Kidney (tissue), 13 donors: ENCODE measurements at regions not wholly inside any gene's neighbourhood (a gene's known extent, or its start where the extent isn't known, plus 50 kb on each side); places are given as distances from the start of the nearest gene placed in this dataset.
"Not testable (repeated sequence)": the region's sequence is repeated elsewhere in the genome, so short reads cannot be mapped to it uniquely, and the experiment has no call there.

Experiments
- DNase-seq, 5 donors: peaks; one replicate each; pipeline ENCODE4 v3.0.0-alpha.2; 2013 to 2020
- FAIRE-seq: peaks from 2 replicates; lab custom pipeline; 2012; peaks lifted over from hg19 to GRCh38; lab: Jason Lieb, UNC
- H3K27ac ChIP-seq, 2 donors: one replicate each; pipeline ENCODE4 v1.7.0; 2013; ENCODE audit warnings: low read depth in 2 of 2, low read length in 2 of 2, inconsistent platforms in 1 of 2
- H3K27me3 ChIP-seq: one replicate; pipeline ENCODE4 v1.7.1; 2013; ENCODE audit warnings: low read length, inconsistent platforms; ENCODE audit not compliant: control insufficient read depth, insufficient read depth
- H3K36me3 ChIP-seq, 3 donors: one replicate each; pipeline versions ENCODE4 v1.7.0 to v1.7.1; 2013; ENCODE audit warnings: low read length in 3 of 3, control low read depth in 1 of 3, inconsistent platforms in 1 of 3; ENCODE audit not compliant: insufficient read depth in 3 of 3, control insufficient read depth in 2 of 3
- H3K4me1 ChIP-seq, 3 donors: one replicate each; pipeline versions ENCODE4 v1.7.0 to v1.7.1; 2013; ENCODE audit warnings: low read length in 3 of 3, inconsistent platforms in 1 of 3, low read depth in 1 of 3; ENCODE audit not compliant: control insufficient read depth in 2 of 3, insufficient read depth in 2 of 3
- H3K4me3 ChIP-seq, 3 donors: one replicate each; pipeline versions ENCODE4 v1.7.0 to v1.8.1; 2013; ENCODE audit warnings: low read length in 3 of 3, control low read depth in 1 of 3, inconsistent platforms in 1 of 3
- H3K9ac ChIP-seq, 3 donors: one replicate each; pipeline versions ENCODE4 v1.7.0 to v1.7.1; 2013; ENCODE audit warnings: low read length in 3 of 3, control low read depth in 1 of 3, inconsistent platforms in 1 of 3
- H3K9me3 ChIP-seq, 3 donors: one replicate each; pipeline versions ENCODE4 v1.7.0 to v1.7.1; 2013; ENCODE audit warnings: low read length in 3 of 3, control low read depth in 1 of 3, inconsistent platforms in 1 of 3; ENCODE audit not compliant: control insufficient read depth in 2 of 3, insufficient read depth in 1 of 3
- intact Hi-C: fragments of 100-400 bp; cut with DNase I; formaldehyde crosslinking; loops from one replicate; pipeline ENCODE4 v1.11.1; 2022
- TF ChIP-seq, protein P1 (sequence below): IDR thresholded peaks from 3 replicates; pipeline ENCODE4 v1.5.1; 2012; ENCODE audit warnings: mild to moderate bottlenecking, moderate library complexity, borderline replicate concordance; ENCODE audit not compliant: insufficient read depth; ENCODE audit errors: extremely low read depth
- donor health status: control.
- donor health status: control.
- donor health status: control.
- donor health status: control.
- donor health status: control.
- donor health status: DM: yes; HTN: yes; CAD: no.
- donor health status: Normal renal cell carcinoma (clear cell type).

DNA sequence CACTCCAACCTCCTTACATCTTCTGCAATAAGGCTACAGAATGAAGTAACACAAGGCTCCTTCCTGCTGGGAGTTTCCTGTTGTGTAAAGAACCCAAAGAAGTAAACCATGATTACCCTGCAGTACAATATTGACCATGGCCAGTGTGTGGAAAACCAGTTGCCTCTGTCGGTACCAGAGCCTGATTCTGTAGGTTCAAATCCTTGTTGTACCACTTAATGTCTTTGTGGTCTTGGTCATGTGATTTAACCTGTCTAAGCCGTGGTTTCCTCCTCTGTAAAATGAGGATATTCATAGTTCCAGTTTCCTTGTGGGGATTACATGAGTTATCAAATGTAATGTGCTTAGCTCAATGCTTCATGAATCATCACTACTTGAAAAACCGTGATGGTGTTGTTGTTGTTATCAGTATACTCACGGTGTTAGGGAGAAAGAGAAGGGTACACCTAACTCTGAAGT is 60.3 kb upstream of the PRELID3B start:
- Histone ChIP-seq H3K4me1 (no peaks in the 10 kb centered on the region), H3K36me3 (no peaks in the 10 kb centered on the region), H3K27me3 (no peaks in the 10 kb centered on the region), H3K4me3 (no peak overlapping the region), H3K27ac (no peak overlapping the region), H3K9me3 (no peaks in the 10 kb centered on the region), H3K9ac (no peak overlapping the region)
- FAIRE-seq (no peak), DNase-seq (no peak)
- TF ChIP-seq, protein P1, sequence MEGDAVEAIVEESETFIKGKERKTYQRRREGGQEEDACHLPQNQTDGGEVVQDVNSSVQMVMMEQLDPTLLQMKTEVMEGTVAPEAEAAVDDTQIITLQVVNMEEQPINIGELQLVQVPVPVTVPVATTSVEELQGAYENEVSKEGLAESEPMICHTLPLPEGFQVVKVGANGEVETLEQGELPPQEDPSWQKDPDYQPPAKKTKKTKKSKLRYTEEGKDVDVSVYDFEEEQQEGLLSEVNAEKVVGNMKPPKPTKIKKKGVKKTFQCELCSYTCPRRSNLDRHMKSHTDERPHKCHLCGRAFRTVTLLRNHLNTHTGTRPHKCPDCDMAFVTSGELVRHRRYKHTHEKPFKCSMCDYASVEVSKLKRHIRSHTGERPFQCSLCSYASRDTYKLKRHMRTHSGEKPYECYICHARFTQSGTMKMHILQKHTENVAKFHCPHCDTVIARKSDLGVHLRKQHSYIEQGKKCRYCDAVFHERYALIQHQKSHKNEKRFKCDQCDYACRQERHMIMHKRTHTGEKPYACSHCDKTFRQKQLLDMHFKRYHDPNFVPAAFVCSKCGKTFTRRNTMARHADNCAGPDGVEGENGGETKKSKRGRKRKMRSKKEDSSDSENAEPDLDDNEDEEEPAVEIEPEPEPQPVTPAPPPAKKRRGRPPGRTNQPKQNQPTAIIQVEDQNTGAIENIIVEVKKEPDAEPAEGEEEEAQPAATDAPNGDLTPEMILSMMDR: no peak
- intact Hi-C loops: no loop called here

DNA sequence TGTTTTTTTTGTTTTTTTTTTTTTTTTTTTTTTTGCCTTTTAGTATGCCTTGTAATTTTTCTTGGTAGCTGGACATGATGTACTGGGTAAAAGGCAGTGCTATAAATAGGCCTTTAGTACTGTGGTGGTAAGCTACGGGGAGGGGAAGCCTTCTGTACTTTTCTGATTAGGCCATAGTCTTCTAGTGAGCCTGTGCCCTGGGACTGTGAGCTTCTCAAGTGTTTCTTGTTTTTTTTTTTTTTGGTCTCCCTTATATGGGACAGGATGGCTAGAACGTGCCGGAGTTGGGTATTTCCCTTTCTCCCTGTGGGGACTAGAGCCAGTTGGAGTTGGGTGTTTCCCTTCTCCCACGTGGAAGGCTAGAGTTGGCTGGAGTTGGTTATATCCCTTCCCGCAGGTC is 59.4 kb upstream of the PRELID3B start:
- Histone ChIP-seq H3K36me3 (no peaks in the 10 kb centered on the region), H3K27me3 (no peaks in the 10 kb centered on the region), H3K27ac (no peak overlapping the region), H3K9ac (no peak overlapping the region), H3K9me3 (no peaks in the 10 kb centered on the region), H3K4me3 (no peak overlapping the region), H3K4me1 (no peaks in the 10 kb centered on the region)
- intact Hi-C loops: no loop called here
- FAIRE-seq (no peak), DNase-seq (no peak)
- TF ChIP-seq, protein P1: no peak

- intact Hi-C loops, FAIRE-seq, H3K27ac ChIP-seq, H3K36me3 ChIP-seq, DNase-seq, H3K9ac ChIP-seq, H3K4me1 ChIP-seq, H3K4me3 ChIP-seq, H3K27me3 ChIP-seq, H3K9me3 ChIP-seq: not testable (repeated sequence)
Measured at GRCh38 chr20:59099864-59100263, 57.3 kb upstream of the PRELID3B start.

GRCh38 chr20:59095140-59095539 is 52.6 kb upstream of the PRELID3B start:
- no peaks in the 10 kb centered on the region for H3K4me1 ChIP-seq
- no peaks in the 10 kb centered on the region for H3K27me3 ChIP-seq
- FAIRE-seq (no peak), DNase-seq (no peak)
- TF ChIP-seq, protein P1: no peak
- H3K27ac ChIP-seq: no peak overlapping the region
- H3K4me3 ChIP-seq: no peak overlapping the region
- H3K36me3 ChIP-seq: no peaks in the 10 kb centered on the region
- intact Hi-C loops: no loop called here
- H3K9ac ChIP-seq: no peak overlapping the region
- no peaks in the 10 kb centered on the region for H3K9me3 ChIP-seq
